ENCODE measurements at regions not wholly inside any gene's neighbourhood (a gene's known extent, or its start where the extent isn't known, plus 50 kb on each side); places are given as distances from the start of the nearest gene placed in this dataset.

GRCh38 chr5:37957218-37957617, 117.4 kb upstream of the GDNF start:
- 57 to 71% methylated on average over 1 of the region's 1 CpG for WGBS, 2 donors
- DNase-seq = no peak

GRCh38 chr5:37955748-37956147, 115.9 kb upstream of the GDNF start:
- 81 to 89% methylated on average over 4 of the region's 4 CpGs for WGBS, 2 donors
- Histone ChIP-seq H3K27ac (no peak overlapping the region), H3K4me3 (no peak overlapping the region), H3K27me3 (no peaks in the 10 kb centered on the region), H3K4me1 (no peaks in the 10 kb centered on the region), H3K36me3 (no peaks in the 10 kb centered on the region), H3K9me3 (peaks cover 0 to 17% (median 7%) of the 10 kb centered on the region in 4 donors)
- no peak for DNase-seq
- no peak for TF ChIP-seq POLR2AphosphoS5 (IDR thresholded peaks at IDR 0.05)
- no peak for TF ChIP-seq EP300 (IDR thresholded peaks at IDR 0.05)
- TF ChIP-seq CTCF (IDR thresholded peaks at IDR 0.05) = no peak
- TF ChIP-seq POLR2A (IDR thresholded peaks at IDR 0.05) = no peak
- ATAC-seq (ENCODE audit: low FRiP score in 2 of 2) = no peak

More at GRCh38 chr5:37957218-37957617, 117.4 kb upstream of the GDNF start:
- no peaks in the 10 kb centered on the region for H3K36me3 ChIP-seq
- peaks cover 0 to 17% (median 7%) of the 10 kb centered on the region in 4 donors for H3K9me3 ChIP-seq
- no peak overlapping the region for H3K4me3 ChIP-seq
- H3K4me1 ChIP-seq = no peaks in the 10 kb centered on the region
- ATAC-seq (ENCODE audit: low FRiP score in 2 of 2) = no peak
- H3K27ac ChIP-seq = no peak overlapping the region
- TF ChIP-seq POLR2AphosphoS5 (IDR thresholded peaks at IDR 0.05) (no peak), POLR2A (IDR thresholded peaks at IDR 0.05) (no peak), EP300 (IDR thresholded peaks at IDR 0.05) (no peak), CTCF (IDR thresholded peaks at IDR 0.05) (no peak)
- no peaks in the 10 kb centered on the region for H3K27me3 ChIP-seq

- no peak for DNase-seq
- no peak for ATAC-seq (ENCODE audit: low FRiP score in 2 of 2)
- H3K9me3 ChIP-seq = peaks cover 0 to 16% (median 7%) of the 10 kb centered on the region in 4 donors
- no peak overlapping the region for H3K27ac ChIP-seq
- H3K27me3 ChIP-seq = no peaks in the 10 kb centered on the region
- H3K4me1 ChIP-seq = no peaks in the 10 kb centered on the region
- H3K4me3 ChIP-seq = no peak overlapping the region
- no peaks in the 10 kb centered on the region for H3K36me3 ChIP-seq
- no peak for TF ChIP-seq POLR2A (IDR thresholded peaks at IDR 0.05)
These were observed 114.7 kb upstream of the GDNF start for GRCh38 chr5:37954561-37954960.

- ATAC-seq (ENCODE audit: low FRiP score in 2 of 2) = no peak
- DNase-seq = peak in 1 of 2 donors; percentile 69
- H3K36me3 ChIP-seq = no peaks in the 10 kb centered on the region
- H3K4me1 ChIP-seq = no peaks in the 10 kb centered on the region
- H3K4me3 ChIP-seq = no peak overlapping the region
- no peaks in the 10 kb centered on the region for H3K27me3 ChIP-seq
- TF ChIP-seq POLR2AphosphoS5 (IDR thresholded peaks at IDR 0.05) (no peak), CTCF (IDR thresholded peaks at IDR 0.05) (no peak), POLR2A (IDR thresholded peaks at IDR 0.05) (no peak)
- WGBS, 2 donors = 61 to 78% methylated on average over 28 to 32 of the region's 32 CpGs
- no peaks in the 10 kb centered on the region for H3K9me3 ChIP-seq
- H3K27ac ChIP-seq = no peak overlapping the region
These were observed 112.3 kb upstream of the GDNF start for GRCh38 chr5:37951946-37952721.

GRCh38 chr5:37950436-37950835, 110.6 kb upstream of the GDNF start:
- H3K4me3 ChIP-seq = no peak overlapping the region
- no peaks in the 10 kb centered on the region for H3K9me3 ChIP-seq
- H3K4me1 ChIP-seq = no peaks in the 10 kb centered on the region
- WGBS, 2 donors = 38 to 87% methylated on average over 1 of the region's 1 CpG
- H3K27ac ChIP-seq = no peak overlapping the region
- H3K36me3 ChIP-seq = no peaks in the 10 kb centered on the region
- H3K27me3 ChIP-seq = no peaks in the 10 kb centered on the region
- TF ChIP-seq POLR2A (IDR thresholded peaks at IDR 0.05) = no peak
- TF ChIP-seq POLR2AphosphoS5 (IDR thresholded peaks at IDR 0.05) = no peak
- no peak for TF ChIP-seq EP300 (IDR thresholded peaks at IDR 0.05)
- TF ChIP-seq CTCF (IDR thresholded peaks at IDR 0.05) = no peak
- ATAC-seq (ENCODE audit: low FRiP score in 2 of 2) (no peak), DNase-seq (no peak)
